Skeletal muscle satellite cell (primary cell): ENCODE measurements at regions not wholly inside any gene's neighbourhood (a gene's known extent, or its start where the extent isn't known, plus 50 kb on each side); places are given as distances from the start of the nearest gene placed in this dataset.
"Not testable (repeated sequence)": the region's sequence is repeated elsewhere in the genome, so short reads cannot be mapped to it uniquely, and the experiment has no call there.

Source experiments
- H3K27me3 ChIP-seq: 2 replicates; pipeline ENCODE4 v1.7.0; 2013; ENCODE audit warnings: low read length; ENCODE audit not compliant: control insufficient read depth, insufficient read depth
- H3K36me3 ChIP-seq: 2 replicates; pipeline ENCODE4 v1.7.0; 2013; ENCODE audit warnings: mild to moderate bottlenecking, control low read depth, low read length; ENCODE audit not compliant: insufficient read depth
- H3K4me1 ChIP-seq: 2 replicates; pipeline ENCODE4 v1.7.0; 2013; ENCODE audit warnings: low read length; ENCODE audit not compliant: control insufficient read depth, insufficient read depth
- H3K4me2 ChIP-seq: 2 replicates; pipeline ENCODE4 v1.7.0; 2013; ENCODE audit warnings: mild to moderate bottlenecking, low read length
- H3K4me3 ChIP-seq: 2 replicates; pipeline ENCODE4 v1.7.0; 2013; ENCODE audit warnings: low read length
- H3K9ac ChIP-seq: 2 replicates; pipeline ENCODE4 v1.7.0; 2013; ENCODE audit warnings: mild to moderate bottlenecking, low read depth, low read length, moderate library complexity
- H3K9me3 ChIP-seq: replicated peaks from 2 replicates; pipeline ENCODE4 v1.7.0; 2013; ENCODE audit warnings: mild to moderate bottlenecking, control low read depth, low read length

DNA sequence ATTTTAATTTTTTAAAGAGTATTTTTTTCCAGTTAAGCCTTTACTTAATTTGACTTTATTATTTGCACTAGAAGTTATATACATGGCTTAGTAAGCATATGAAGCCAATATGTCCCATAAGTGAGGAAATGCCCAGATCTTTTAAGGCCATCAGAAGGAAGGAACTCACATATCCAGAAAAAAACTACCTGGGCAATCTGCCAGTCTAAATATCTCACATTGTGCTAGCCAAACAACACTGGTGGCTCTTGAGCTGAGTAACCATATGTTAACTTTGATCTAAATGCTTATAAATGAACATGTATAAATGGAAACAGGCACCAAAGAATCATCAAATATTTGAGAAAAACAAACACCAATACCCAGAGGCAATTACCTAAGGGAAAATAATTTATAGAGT is 138.6 kb upstream of the APOOL start:
- Histone ChIP-seq H3K4me1 (no peaks in the 10 kb centered on the region), H3K9me3 (no peaks in the 10 kb centered on the region), H3K36me3 (no peaks in the 10 kb centered on the region), H3K9ac (no peak overlapping the region), H3K27me3 (no peaks in the 10 kb centered on the region), H3K4me3 (no peak overlapping the region), H3K4me2 (no peak overlapping the region)

DNA sequence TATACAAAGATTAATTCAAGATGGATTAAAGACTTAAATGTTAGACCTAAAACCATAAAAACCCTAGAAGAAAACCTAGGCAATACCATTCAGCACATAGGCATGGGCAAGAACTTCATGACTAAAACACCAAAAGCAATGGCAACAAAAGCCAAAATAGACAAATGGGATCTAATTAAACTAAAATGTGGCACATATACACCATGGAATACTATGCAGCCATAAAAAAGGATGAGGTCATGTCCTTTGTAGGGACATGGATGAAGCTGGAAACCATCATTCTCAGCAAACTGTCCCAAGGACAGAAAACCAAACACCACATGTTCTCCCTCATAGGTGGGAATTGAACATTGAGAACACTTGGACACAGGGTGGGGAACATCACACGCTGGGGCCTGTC is 133.4 kb upstream of the APOOL start:
- not testable (repeated sequence) for H3K4me1 ChIP-seq, H3K27me3 ChIP-seq, H3K9me3 ChIP-seq, H3K36me3 ChIP-seq, H3K4me2 ChIP-seq, H3K9ac ChIP-seq, H3K4me3 ChIP-seq

DNA sequence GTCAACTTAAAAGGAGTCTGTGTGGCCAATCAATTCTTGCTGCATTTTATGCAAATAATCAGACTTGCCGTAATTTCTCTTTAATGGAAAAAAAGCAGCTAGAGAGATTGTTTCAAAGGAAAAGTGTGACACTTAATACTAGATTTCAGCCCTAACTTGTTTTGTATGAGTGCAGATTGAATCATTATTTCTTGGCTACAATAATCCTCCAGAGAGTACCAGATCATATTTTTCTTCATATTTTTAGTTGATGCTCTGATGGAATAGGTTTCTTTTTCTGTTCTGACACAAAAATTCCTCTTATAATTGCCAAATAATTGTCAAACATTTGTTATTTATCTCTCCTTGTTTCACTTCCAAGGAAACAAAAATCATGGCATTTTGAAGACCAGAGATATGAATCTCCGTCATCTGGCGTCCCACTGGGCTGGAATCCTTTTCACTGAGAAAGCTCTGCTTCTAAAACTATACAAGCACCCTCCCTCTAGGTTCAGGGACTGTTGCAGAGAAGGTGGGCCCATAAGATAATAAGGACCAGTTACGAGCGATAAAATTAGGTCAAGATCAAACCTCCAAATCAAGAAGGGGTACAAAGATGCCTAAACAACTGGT is 131.4 kb upstream of the APOOL start:
- H3K4me2 ChIP-seq, H3K4me3 ChIP-seq, H3K4me1 ChIP-seq, H3K27me3 ChIP-seq, H3K36me3 ChIP-seq, H3K9me3 ChIP-seq, H3K9ac ChIP-seq: not testable (repeated sequence)

DNA sequence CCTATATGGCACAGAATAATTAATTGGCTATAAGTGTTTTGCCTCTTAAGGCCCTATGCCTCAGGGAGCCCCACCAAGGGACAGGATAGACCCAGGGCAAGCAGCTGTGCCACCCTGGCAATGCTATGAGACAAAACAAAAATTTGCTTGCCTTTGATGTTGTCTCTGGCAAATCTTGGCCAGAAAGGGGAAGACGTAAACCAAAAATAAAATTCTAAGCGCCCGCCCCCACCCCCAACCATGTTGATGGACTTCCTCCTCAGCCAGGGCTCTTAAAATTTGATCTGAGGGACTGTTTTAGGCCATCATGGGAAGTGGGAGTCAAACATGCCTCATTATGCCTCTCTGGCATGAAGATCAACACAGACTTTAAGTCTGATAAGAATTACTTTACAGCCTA is 130.5 kb upstream of the APOOL start:
- no peaks in the 10 kb centered on the region for H3K36me3 ChIP-seq
- H3K4me3 ChIP-seq: no peak overlapping the region
- H3K9ac ChIP-seq: no peak overlapping the region
- H3K9me3 ChIP-seq: no peaks in the 10 kb centered on the region
- no peaks in the 10 kb centered on the region for H3K27me3 ChIP-seq
- no peaks in the 10 kb centered on the region for H3K4me1 ChIP-seq
- H3K4me2 ChIP-seq: no peak overlapping the region

DNA sequence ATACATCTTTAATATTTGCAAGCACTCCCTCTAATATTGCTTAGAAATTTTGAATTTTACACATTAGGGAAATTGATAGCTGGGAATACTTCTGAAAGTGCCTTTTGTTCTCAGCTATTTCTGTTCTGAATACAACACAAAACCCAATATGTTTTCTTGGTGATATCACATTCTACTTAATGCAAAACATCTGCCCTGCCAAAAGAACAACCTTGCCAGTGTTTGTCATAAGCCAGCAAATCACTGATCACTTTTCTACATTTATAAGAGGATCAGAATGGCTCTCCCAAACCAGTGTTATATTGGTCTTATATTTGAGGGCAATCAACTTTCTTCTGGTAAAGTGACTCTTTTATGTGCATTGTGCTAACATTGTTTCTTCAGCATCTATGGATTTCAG is 126.8 kb upstream of the APOOL start:
- no peaks in the 10 kb centered on the region for H3K9me3 ChIP-seq
- no peak overlapping the region for H3K4me2 ChIP-seq
- no peaks in the 10 kb centered on the region for H3K4me1 ChIP-seq
- no peaks in the 10 kb centered on the region for H3K36me3 ChIP-seq
- H3K4me3 ChIP-seq: no peak overlapping the region
- no peaks in the 10 kb centered on the region for H3K27me3 ChIP-seq
- H3K9ac ChIP-seq: no peak overlapping the region

DNA sequence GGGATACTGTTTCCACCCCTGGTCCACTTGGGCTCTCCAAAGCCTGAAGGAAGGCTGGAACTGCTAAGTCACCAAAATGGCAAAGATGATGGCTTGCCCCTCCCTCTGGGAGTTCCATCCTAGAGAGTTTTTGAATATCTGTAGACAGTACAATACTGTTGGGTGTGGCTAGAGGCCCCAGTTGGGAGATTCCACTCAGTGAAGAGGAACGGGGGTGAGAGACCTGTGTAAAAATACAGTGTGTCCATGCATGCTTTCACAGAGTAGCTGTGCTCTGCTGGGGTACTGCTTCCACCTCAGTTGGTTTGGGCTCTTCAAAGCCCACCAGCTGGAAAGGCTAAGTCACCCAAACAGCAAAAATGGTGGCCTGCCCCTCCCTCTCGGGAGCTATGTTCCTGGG is 109.8 kb upstream of the APOOL start:
- Histone ChIP-seq H3K36me3 (no peaks in the 10 kb centered on the region), H3K27me3 (no peaks in the 10 kb centered on the region), H3K9ac (no peak overlapping the region), H3K4me1 (no peaks in the 10 kb centered on the region), H3K4me2 (no peak overlapping the region), H3K4me3 (no peak overlapping the region), H3K9me3 (no peaks in the 10 kb centered on the region)

DNA sequence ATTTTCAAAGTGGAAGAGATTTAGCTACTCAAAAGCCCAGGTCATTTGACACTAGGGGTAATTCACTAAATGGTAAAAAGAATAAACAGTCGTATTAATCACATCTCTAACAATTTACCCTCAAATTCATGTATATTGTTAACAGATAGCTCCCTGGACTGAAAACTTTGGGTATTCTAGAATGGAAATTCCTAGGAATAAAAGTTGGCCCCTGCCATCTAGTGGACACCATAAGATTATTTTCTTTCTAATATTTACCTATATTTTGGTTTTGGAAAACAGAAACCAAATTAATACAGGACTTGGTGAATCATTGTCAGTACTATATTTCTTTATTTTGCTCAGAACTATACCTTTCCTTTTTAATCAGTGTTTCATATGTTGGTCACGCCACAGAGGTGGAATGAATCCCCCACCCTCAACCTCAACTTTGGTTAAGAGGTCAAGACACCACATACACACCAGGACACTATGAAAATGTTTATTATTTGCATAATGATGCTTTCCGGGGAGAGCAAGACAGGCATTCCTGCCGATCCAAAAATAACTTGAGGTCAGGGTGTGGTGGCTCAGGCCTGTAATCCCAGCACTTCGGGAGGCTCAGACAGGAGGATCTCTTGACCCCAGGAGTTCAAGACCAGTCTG is 96.2 kb upstream of the APOOL start:
- no peaks in the 10 kb centered on the region for H3K4me1 ChIP-seq
- no peak overlapping the region for H3K4me3 ChIP-seq
- H3K9ac ChIP-seq: no peak overlapping the region
- no peaks in the 10 kb centered on the region for H3K9me3 ChIP-seq
- no peaks in the 10 kb centered on the region for H3K27me3 ChIP-seq
- no peaks in the 10 kb centered on the region for H3K36me3 ChIP-seq
- peak overlapping the region; percentile 31 for H3K4me2 ChIP-seq

DNA sequence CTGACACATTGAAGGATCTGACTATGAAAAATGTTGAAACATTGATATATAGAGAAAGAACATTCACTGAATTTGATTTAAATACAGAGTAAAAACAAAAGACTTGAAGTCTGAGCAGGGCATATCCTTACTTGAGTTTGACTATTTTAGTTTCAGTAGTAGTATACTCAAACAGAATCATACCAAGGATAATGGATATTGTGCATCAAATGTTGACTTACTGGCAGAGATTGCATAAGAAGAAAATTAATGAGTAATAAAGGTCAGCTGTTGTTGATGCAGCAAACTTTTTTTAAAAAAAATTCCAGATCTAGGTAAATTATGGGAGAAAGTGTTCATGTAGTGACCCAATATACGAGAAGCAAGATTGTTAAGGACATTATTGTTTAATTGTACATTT is 94.5 kb upstream of the APOOL start:
- no peaks in the 10 kb centered on the region for H3K36me3 ChIP-seq
- H3K4me2 ChIP-seq: no peak overlapping the region
- no peak overlapping the region for H3K9ac ChIP-seq
- H3K9me3 ChIP-seq: no peaks in the 10 kb centered on the region
- no peak overlapping the region for H3K4me3 ChIP-seq
- H3K27me3 ChIP-seq: no peaks in the 10 kb centered on the region
- no peaks in the 10 kb centered on the region for H3K4me1 ChIP-seq

DNA sequence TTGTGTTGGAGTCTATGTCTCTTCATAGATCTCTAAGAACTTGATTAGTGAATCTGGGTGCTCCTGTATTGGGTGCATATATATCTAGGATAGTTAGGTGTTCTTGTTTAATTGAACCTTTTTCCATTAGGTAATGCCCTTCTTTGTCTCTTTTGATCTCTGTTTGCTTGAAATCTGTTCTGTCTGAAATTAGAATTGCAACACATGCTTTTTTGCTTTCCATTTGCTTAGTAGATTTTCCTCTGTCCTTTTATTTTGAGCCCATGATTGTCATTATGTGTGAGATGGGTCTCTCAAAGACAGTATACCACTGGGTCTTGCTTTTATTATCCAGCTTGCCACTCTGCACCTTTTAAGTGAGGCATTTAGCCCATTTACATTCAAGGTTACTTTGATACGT is 79.1 kb upstream of the APOOL start:
- H3K4me3 ChIP-seq: no peak overlapping the region
- H3K27me3 ChIP-seq: no peaks in the 10 kb centered on the region
- no peak overlapping the region for H3K9ac ChIP-seq
- H3K36me3 ChIP-seq: no peaks in the 10 kb centered on the region
- no peaks in the 10 kb centered on the region for H3K4me1 ChIP-seq
- H3K4me2 ChIP-seq: no peak overlapping the region
- no peaks in the 10 kb centered on the region for H3K9me3 ChIP-seq

DNA sequence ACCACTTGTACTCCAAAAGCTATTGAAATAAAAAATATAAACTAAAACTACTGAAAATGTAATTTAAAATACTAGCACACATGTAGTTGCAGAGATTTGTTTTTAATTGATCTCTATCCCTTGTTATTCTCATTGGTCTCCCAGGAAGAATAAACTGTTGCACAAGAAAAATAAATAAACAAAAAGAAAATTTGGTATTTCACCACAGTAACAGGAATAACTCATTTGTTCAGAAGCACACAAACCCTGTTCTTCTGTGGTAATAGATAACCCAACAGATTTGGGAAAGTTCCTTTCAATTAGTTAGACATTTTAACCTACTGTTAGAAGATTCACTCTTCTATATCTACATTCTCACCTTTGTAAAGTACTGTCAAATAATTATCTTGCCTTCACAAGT is 70.9 kb upstream of the APOOL start:
- H3K4me1 ChIP-seq: no peaks in the 10 kb centered on the region
- H3K36me3 ChIP-seq: no peaks in the 10 kb centered on the region
- H3K27me3 ChIP-seq: no peaks in the 10 kb centered on the region
- H3K9ac ChIP-seq: no peak overlapping the region
- H3K4me2 ChIP-seq: no peak overlapping the region
- no peaks in the 10 kb centered on the region for H3K9me3 ChIP-seq
- no peak overlapping the region for H3K4me3 ChIP-seq

DNA sequence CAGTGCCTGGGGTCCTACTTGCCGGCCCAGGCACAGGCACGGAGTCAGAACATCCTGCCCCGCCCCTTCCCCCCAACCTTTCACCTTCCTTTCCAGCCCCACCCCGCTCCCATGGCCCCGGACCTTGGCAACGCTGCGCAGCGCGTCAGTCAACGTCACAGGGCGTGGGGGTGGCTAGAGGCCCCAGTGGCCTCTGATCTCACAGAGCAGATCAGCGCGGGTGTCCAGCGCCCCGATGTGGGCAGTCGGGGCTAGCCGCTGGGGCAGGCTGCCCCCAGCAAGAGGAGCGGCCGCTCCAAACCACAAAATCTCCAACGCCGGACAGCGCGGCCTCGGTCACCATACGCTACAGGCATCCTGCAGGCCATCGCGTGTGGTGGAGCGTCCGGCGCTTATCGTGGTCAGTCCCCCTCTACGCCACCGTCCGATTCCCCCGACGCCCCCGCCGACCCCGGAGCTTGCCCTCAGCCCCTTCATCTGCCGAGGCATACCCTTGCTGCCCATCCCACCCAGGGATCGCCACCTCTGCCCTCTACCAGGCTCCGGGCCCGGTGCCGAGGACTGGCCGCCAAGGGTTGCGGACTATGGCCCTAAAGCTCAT is 69.6 kb upstream of the APOOL start:
- Histone ChIP-seq H3K36me3 (no peaks in the 10 kb centered on the region), H3K27me3 (no peaks in the 10 kb centered on the region), H3K4me1 (no peaks in the 10 kb centered on the region), H3K9me3 (no peaks in the 10 kb centered on the region), H3K4me2 (no peak overlapping the region), H3K9ac (no peak overlapping the region), H3K4me3 (no peak overlapping the region)
